Tibial artery (tissue), 4 donors: ENCODE measurements at regions not wholly inside any gene's neighbourhood (a gene's known extent, or its start where the extent isn't known, plus 50 kb on each side); places are given as distances from the start of the nearest gene placed in this dataset.

Source experiments
- DNase-seq, 2 donors: peaks; one replicate each; pipeline ENCODE4 v3.0.0-alpha.2; 2019
- H3K27ac ChIP-seq, 2 donors: fragments of 200-600 bp; sonication (generic) in 1 of 2; 1 replicate in 1 of 2; 2 replicates in 1 of 2; pipeline ENCODE4 v1.5.1; 2018 to 2019; ENCODE audit warnings: mild to moderate bottlenecking in 1 of 2
- H3K27me3 ChIP-seq, 2 donors: fragments of 200-600 bp; sonication (generic) in 1 of 2; one replicate each; pipeline versions ENCODE4 v1.5.1 to v1.6.0; 2016 to 2019
- H3K36me3 ChIP-seq, 3 donors: fragments of 200-600 bp; sonication (generic) in 2 of 3; one replicate each; pipeline ENCODE4 v1.5.1; 2016 to 2019; ENCODE audit warnings: mild to moderate bottlenecking in 2 of 3
- H3K4me1 ChIP-seq, 4 donors: fragments of 200-600 bp; sonication (generic) in 2 of 4; 1 replicate in 3 of 4; 2 replicates in 1 of 4; pipeline ENCODE4 v1.5.1; 2016 to 2019
- H3K4me3 ChIP-seq, 2 donors: fragments of 200-600 bp; sonication (generic) in 1 of 2; 1 replicate in 1 of 2; 2 replicates in 1 of 2; pipeline ENCODE4 v1.5.1; 2018 to 2019; ENCODE audit warnings: mild to moderate bottlenecking in 2 of 2
- H3K9me3 ChIP-seq, 3 donors: fragments of 200-600 bp; sonication (generic) in 1 of 3; one replicate each; pipeline ENCODE4 v1.5.1; 2016 to 2019
- CTCF ChIP-seq, 2 experiments: fragments of 200-600 bp in 1 of 2; fragments of 450-650 bp in 1 of 2; IDR thresholded peaks; one replicate each; pipeline ENCODE4 v1.5.1; 2017 to 2019; ENCODE audit warnings: antibody characterized with exemption in 2 of 2, mild to moderate bottlenecking in 1 of 2, moderate library complexity in 1 of 2
- intact Hi-C: fragments of 100-400 bp; cut with DNase I; formaldehyde crosslinking; loops from one replicate; pipeline ENCODE4 v1.15.0; 2023; ENCODE audit warnings: low total_unique reads

GRCh38 chr1:72570815-72571214, 288.5 kb upstream of the NEGR1 start:
- no peak for TF ChIP-seq CTCF (IDR thresholded peaks at IDR 0.05)
- Histone ChIP-seq H3K27ac (no peak overlapping the region), H3K4me1 (peaks cover 0 to 4% (median 0%) of the 10 kb centered on the region in 4 donors), H3K27me3 (no peaks in the 10 kb centered on the region), H3K36me3 (no peaks in the 10 kb centered on the region), H3K9me3 (no peaks in the 10 kb centered on the region), H3K4me3 (no peak overlapping the region)
- intact Hi-C loops: no loop called here
- no peak for DNase-seq

- Histone ChIP-seq H3K4me3 (no peak overlapping the region), H3K36me3 (no peaks in the 10 kb centered on the region), H3K4me1 (peaks cover 0 to 4% (median 0%) of the 10 kb centered on the region in 4 donors), H3K27me3 (no peaks in the 10 kb centered on the region), H3K27ac (no peak overlapping the region), H3K9me3 (no peaks in the 10 kb centered on the region)
- intact Hi-C loops: no loop called here
- DNase-seq: no peak
- TF ChIP-seq CTCF (IDR thresholded peaks at IDR 0.05): no peak
Measured at GRCh38 chr1:72568113-72568512, 285.8 kb upstream of the NEGR1 start.

GRCh38 chr1:72567521-72567920, 285.2 kb upstream of the NEGR1 start:
- Histone ChIP-seq H3K27ac (no peak overlapping the region), H3K36me3 (no peaks in the 10 kb centered on the region), H3K4me3 (no peak overlapping the region), H3K4me1 (peaks cover 0 to 4% (median 0%) of the 10 kb centered on the region in 4 donors), H3K27me3 (no peaks in the 10 kb centered on the region), H3K9me3 (no peaks in the 10 kb centered on the region)
- TF ChIP-seq CTCF (IDR thresholded peaks at IDR 0.05): no peak
- intact Hi-C loops: no loop called here
- DNase-seq: no peak

GRCh38 chr1:72564749-72565148, 282.4 kb upstream of the NEGR1 start:
- intact Hi-C loops: no loop called here
- no peak for TF ChIP-seq CTCF (IDR thresholded peaks at IDR 0.05)
- Histone ChIP-seq H3K36me3 (no peaks in the 10 kb centered on the region), H3K27ac (no peak overlapping the region), H3K4me3 (no peak overlapping the region), H3K27me3 (no peaks in the 10 kb centered on the region), H3K9me3 (no peaks in the 10 kb centered on the region), H3K4me1 (peaks cover 0 to 4% (median 0%) of the 10 kb centered on the region in 4 donors)
- no peak for DNase-seq

- H3K4me1 ChIP-seq: no peaks in the 10 kb centered on the region
- TF ChIP-seq CTCF (IDR thresholded peaks at IDR 0.05): no peak
- H3K27me3 ChIP-seq: no peaks in the 10 kb centered on the region
- DNase-seq: no peak
- H3K27ac ChIP-seq: no peak overlapping the region
- no peak overlapping the region for H3K4me3 ChIP-seq
- no peaks in the 10 kb centered on the region for H3K36me3 ChIP-seq
- intact Hi-C loops: no loop called here
- no peaks in the 10 kb centered on the region for H3K9me3 ChIP-seq
Measured at GRCh38 chr1:72557446-72558049, 275.2 kb upstream of the NEGR1 start.

- H3K36me3 ChIP-seq: no peaks in the 10 kb centered on the region
Measured at GRCh38 chr1:72547412-72547811, 265.1 kb upstream of the NEGR1 start.

More at GRCh38 chr1:72547412-72547811, 265.1 kb upstream of the NEGR1 start:
- no peak for DNase-seq
- H3K4me1 ChIP-seq: no peaks in the 10 kb centered on the region
- intact Hi-C loops: no loop called here
- no peak overlapping the region for H3K27ac ChIP-seq
- H3K4me3 ChIP-seq: no peak overlapping the region
- TF ChIP-seq CTCF (IDR thresholded peaks at IDR 0.05): no peak
- no peaks in the 10 kb centered on the region for H3K9me3 ChIP-seq
- H3K27me3 ChIP-seq: no peaks in the 10 kb centered on the region
